ENCODE measurements at regions not wholly inside any gene's neighbourhood (a gene's known extent, or its start where the extent isn't known, plus 50 kb on each side); places are given as distances from the start of the nearest gene placed in this dataset.

- TF ChIP-seq CTCF (IDR thresholded peaks at IDR 0.05) (no peak), POLR2A (IDR thresholded peaks at IDR 0.05) (no peak)
Measured at GRCh38 chr21:28385845-28386244, 606.8 kb downstream of the LTN1 start.
